Panc1 (cell line): ENCODE measurements at regions not wholly inside any gene's neighbourhood (a gene's known extent, or its start where the extent isn't known, plus 50 kb on each side); places are given as distances from the start of the nearest gene placed in this dataset.

Experiments used
- ATAC-seq: fragments of 200-7000 bp; cut with Tn5 transposase; 2 replicates; pipeline ENCODE4 v1.9.1; 2020; ENCODE audit warnings: mild to moderate bottlenecking, moderate library complexity
- BruUV-seq: library from RNA; stranded (reverse); fragments of 400-500 nt; replicated peaks from 2 replicates; lab custom pipeline; 2021; lab: Mats Ljungman, UMichigan
- CTCF ChIA-PET: fragments of 300-600 bp; sonication (Branson Sonifier 250); formaldehyde crosslinking; loops from one replicate; lab custom pipeline; 2022; ENCODE audit warnings: antibody characterized with exemption; lab: Charles Lee
- POLR2A ChIA-PET: fragments of 300-600 bp; sonication (Branson Sonifier 250); formaldehyde crosslinking; loops from one replicate; lab custom pipeline; 2022; ENCODE audit warnings: antibody characterized with exemption; lab: Charles Lee
- DNase-seq: peaks from one replicate; pipeline ENCODE4 v3.0.0-alpha.2; 2010; ENCODE audit warnings: low read depth, low spot score
- H3K27ac ChIP-seq: 2 replicates; pipeline ENCODE4 v1.5.1; 2011; ENCODE audit warnings: mild to moderate bottlenecking, low read length, inconsistent platforms
- H3K27me3 ChIP-seq: fragments of 200-500 bp; sonication (Bioruptor generic); 2 replicates; pipeline ENCODE4 v1.6.0; 2014; ENCODE audit warnings: low read length, inconsistent platforms; ENCODE audit not compliant: control insufficient read depth, insufficient read depth
- H3K36me3 ChIP-seq: fragments of 200-500 bp; sonication (Bioruptor generic); 2 replicates; pipeline ENCODE4 v1.5.1; 2014; ENCODE audit warnings: inconsistent platforms, mild to moderate bottlenecking, low read length, moderate library complexity; ENCODE audit not compliant: control insufficient read depth, insufficient read depth
- H3K4me1 ChIP-seq: 2 replicates; pipeline ENCODE4 v1.5.1; 2011; ENCODE audit warnings: inconsistent platforms, mild to moderate bottlenecking, low read length, moderate library complexity; ENCODE audit not compliant: control insufficient read depth, insufficient read depth
- H3K4me3 ChIP-seq, 2 experiments: 2 replicates each; pipeline ENCODE4 v1.5.1; 2011 to 2012; ENCODE audit warnings: low read depth in 2 of 2, low read length in 2 of 2, mild to moderate bottlenecking in 2 of 2, inconsistent platforms in 1 of 2, moderate library complexity in 1 of 2
- H3K9me3 ChIP-seq: fragments of 200-500 bp; sonication (Bioruptor generic); 2 replicates; pipeline ENCODE4 v1.5.1; 2014; ENCODE audit warnings: low read depth, mild to moderate bottlenecking, inconsistent platforms, low read length, moderate library complexity; ENCODE audit not compliant: control insufficient read depth, insufficient read depth
- POLR2AphosphoS5 ChIP-seq: IDR thresholded peaks from 2 replicates; pipeline ENCODE4 v1.6.1; 2012; ENCODE audit warnings: mild to moderate bottlenecking, low read depth, low read length, moderate library complexity
- SIN3A ChIP-seq: IDR thresholded peaks from 2 replicates; pipeline ENCODE4 v1.6.1; 2012; ENCODE audit warnings: low read depth, mild to moderate bottlenecking, low read length, moderate library complexity, borderline replicate concordance; ENCODE audit not compliant: insufficient read depth
- TCF7L2 ChIP-seq: IDR thresholded peaks from 2 replicates; pipeline ENCODE4 v1.6.1; 2011; ENCODE audit warnings: mild to moderate bottlenecking, low read depth, low read length, inconsistent platforms
- in situ Hi-C: cut with HindIII; loops from 2 replicates; pipeline ENCODE4 v1.10.0; 2016; ENCODE audit warnings: low sequenced_read_pairs, low pct_unique_long_range_greater_than_20kb
- intact Hi-C: fragments of 100-400 bp; cut with micrococcal nuclease; formaldehyde crosslinking; loops from one replicate; pipeline ENCODE4 v1.10.0; 2022; ENCODE audit not compliant: unreplicated experiment
- TF ChIP-seq, protein P1 (sequence below): fragments of 450-650 bp; IDR thresholded peaks from 2 replicates; pipeline ENCODE4 v1.5.1; 2017; ENCODE audit warnings: mild to moderate bottlenecking
- TF ChIP-seq, protein P2 (sequence below), 2 experiments: IDR thresholded peaks; 2 replicates each; pipeline ENCODE4 v1.6.1; 2011 to 2012; ENCODE audit warnings: low read depth in 2 of 2, control low read depth in 1 of 2, low read length in 1 of 2, mild to moderate bottlenecking in 1 of 2, moderate library complexity in 1 of 2; ENCODE audit not compliant: insufficient read depth in 1 of 2

DNA sequence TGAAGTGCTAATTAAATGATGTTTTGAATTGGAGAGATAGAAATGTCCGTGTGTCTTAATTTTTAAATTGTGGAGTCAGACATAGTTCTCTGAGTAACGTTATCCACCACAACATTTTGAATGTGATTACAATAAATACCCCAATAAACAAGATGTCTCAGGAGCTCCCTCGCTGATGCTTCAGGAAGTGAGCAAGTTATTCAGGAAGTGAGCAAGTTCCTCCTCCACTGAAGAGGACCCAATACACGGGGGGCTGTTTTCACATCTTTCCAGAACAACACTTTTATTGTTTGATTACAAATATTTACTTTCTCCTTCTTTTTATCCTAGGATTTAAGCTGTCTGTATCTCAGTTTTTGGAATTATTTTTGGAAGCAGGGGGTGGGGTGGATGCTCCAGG is 363.8 kb downstream of the LRRC70 start:
- TF ChIP-seq, protein P1, sequence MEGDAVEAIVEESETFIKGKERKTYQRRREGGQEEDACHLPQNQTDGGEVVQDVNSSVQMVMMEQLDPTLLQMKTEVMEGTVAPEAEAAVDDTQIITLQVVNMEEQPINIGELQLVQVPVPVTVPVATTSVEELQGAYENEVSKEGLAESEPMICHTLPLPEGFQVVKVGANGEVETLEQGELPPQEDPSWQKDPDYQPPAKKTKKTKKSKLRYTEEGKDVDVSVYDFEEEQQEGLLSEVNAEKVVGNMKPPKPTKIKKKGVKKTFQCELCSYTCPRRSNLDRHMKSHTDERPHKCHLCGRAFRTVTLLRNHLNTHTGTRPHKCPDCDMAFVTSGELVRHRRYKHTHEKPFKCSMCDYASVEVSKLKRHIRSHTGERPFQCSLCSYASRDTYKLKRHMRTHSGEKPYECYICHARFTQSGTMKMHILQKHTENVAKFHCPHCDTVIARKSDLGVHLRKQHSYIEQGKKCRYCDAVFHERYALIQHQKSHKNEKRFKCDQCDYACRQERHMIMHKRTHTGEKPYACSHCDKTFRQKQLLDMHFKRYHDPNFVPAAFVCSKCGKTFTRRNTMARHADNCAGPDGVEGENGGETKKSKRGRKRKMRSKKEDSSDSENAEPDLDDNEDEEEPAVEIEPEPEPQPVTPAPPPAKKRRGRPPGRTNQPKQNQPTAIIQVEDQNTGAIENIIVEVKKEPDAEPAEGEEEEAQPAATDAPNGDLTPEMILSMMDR, result no peak
- TF ChIP-seq TCF7L2 (no peak), SIN3A (no peak), POLR2AphosphoS5 (no peak)
- TF ChIP-seq, protein P2, sequence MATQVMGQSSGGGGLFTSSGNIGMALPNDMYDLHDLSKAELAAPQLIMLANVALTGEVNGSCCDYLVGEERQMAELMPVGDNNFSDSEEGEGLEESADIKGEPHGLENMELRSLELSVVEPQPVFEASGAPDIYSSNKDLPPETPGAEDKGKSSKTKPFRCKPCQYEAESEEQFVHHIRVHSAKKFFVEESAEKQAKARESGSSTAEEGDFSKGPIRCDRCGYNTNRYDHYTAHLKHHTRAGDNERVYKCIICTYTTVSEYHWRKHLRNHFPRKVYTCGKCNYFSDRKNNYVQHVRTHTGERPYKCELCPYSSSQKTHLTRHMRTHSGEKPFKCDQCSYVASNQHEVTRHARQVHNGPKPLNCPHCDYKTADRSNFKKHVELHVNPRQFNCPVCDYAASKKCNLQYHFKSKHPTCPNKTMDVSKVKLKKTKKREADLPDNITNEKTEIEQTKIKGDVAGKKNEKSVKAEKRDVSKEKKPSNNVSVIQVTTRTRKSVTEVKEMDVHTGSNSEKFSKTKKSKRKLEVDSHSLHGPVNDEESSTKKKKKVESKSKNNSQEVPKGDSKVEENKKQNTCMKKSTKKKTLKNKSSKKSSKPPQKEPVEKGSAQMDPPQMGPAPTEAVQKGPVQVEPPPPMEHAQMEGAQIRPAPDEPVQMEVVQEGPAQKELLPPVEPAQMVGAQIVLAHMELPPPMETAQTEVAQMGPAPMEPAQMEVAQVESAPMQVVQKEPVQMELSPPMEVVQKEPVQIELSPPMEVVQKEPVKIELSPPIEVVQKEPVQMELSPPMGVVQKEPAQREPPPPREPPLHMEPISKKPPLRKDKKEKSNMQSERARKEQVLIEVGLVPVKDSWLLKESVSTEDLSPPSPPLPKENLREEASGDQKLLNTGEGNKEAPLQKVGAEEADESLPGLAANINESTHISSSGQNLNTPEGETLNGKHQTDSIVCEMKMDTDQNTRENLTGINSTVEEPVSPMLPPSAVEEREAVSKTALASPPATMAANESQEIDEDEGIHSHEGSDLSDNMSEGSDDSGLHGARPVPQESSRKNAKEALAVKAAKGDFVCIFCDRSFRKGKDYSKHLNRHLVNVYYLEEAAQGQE (IDR thresholded peaks at IDR 0.05; ENCODE audit: insufficient read depth in 1 of 2, low read depth in 2 of 2, low read length in 1 of 2), result no peak
- Histone ChIP-seq H3K27me3 (no peaks in the 10 kb centered on the region), H3K4me1 (no peaks in the 10 kb centered on the region), H3K36me3 (no peaks in the 10 kb centered on the region), H3K4me3 (no peak overlapping the region), H3K27ac (no peak overlapping the region), H3K9me3 (no peaks in the 10 kb centered on the region)
- BruUV-seq, result no TSS peak
- no peak for ATAC-seq
- DNase-seq, result no peak
- POLR2A ChIA-PET, result no interaction called here
- CTCF ChIA-PET, result no interaction called here
- in situ Hi-C loops, result no loop called here
- intact Hi-C loops, result no loop called here

DNA sequence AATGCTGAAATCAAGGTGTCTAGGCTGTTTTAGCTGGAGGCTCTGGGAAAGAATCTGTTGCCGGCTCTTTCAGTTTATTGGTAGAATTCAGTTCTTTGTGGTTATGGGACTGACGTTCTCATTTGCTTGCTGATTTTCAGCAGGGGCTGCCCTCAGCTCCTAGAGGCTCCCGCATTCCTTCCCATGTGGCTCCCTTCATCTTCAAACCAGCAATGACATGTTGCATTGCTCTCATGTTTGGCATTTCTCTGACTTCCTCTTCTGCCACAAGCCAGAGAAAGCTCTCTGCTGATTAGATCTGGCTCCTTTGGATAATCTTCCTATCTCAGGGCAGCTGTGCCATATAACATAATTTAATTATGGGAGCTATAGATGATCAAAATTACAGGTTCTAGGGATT is 360.3 kb downstream of the LRRC70 start:
- no peak for ATAC-seq
- CTCF ChIA-PET, result no interaction called here

More for the DNA sequence above, 360.3 kb downstream of the LRRC70 start:
- TF ChIP-seq SIN3A, result no peak
- TF ChIP-seq, protein P1, result no peak
- TF ChIP-seq, protein P2 (IDR thresholded peaks at IDR 0.05; ENCODE audit: insufficient read depth in 1 of 2, low read depth in 2 of 2, low read length in 1 of 2), result no peak
- TF ChIP-seq POLR2AphosphoS5, result no peak
- no peak for TF ChIP-seq TCF7L2
- DNase-seq, result no peak
- H3K4me1 ChIP-seq, result no peaks in the 10 kb centered on the region
- H3K36me3 ChIP-seq, result no peaks in the 10 kb centered on the region
- POLR2A ChIA-PET, result no interaction called here
- no peaks in the 10 kb centered on the region for H3K9me3 ChIP-seq
- H3K27me3 ChIP-seq, result no peaks in the 10 kb centered on the region; the same call in 1 of the 2 replicates
- H3K27ac ChIP-seq, result no peak overlapping the region
- no peak overlapping the region for H3K4me3 ChIP-seq
- BruUV-seq, result no TSS peak
- intact Hi-C loops, result no loop called here
- in situ Hi-C loops, result no loop called here
